HFFc6 (cell line): ENCODE measurements at regions not wholly inside any gene's neighbourhood (a gene's known extent, or its start where the extent isn't known, plus 50 kb on each side); places are given as distances from the start of the nearest gene placed in this dataset.
A peak's percentile ranks its signal among the peaks of the same experiment; 100 is the strongest.

Experiments used
- DNase-seq: peaks from one replicate; pipeline ENCODE4 v3.0.0-alpha.2; 2018
- H3K27ac Mint-ChIP-seq: 2 replicates; pipeline ENCODE4 v1.8.0; 2020; ENCODE audit warnings: mild to moderate bottlenecking, mixed read lengths
- H3K27me3 Mint-ChIP-seq: 2 replicates; pipeline ENCODE4 v1.8.0; 2021; ENCODE audit warnings: mild to moderate bottlenecking, moderate library complexity, mixed read lengths; ENCODE audit not compliant: insufficient read depth
- H3K36me3 Mint-ChIP-seq: 2 replicates; pipeline ENCODE4 v1.8.0; 2021; ENCODE audit warnings: low read depth, mixed read lengths
- H3K4me1 Mint-ChIP-seq: 2 replicates; pipeline ENCODE4 v1.8.0; 2020; ENCODE audit warnings: low read depth, mixed read lengths
- H3K4me3 Mint-ChIP-seq: 2 replicates; pipeline ENCODE4 v1.8.0; 2020; ENCODE audit warnings: mild to moderate bottlenecking, moderate library complexity, mixed read lengths
- H3K9me3 Mint-ChIP-seq: 2 replicates; pipeline ENCODE4 v1.8.0; 2020; ENCODE audit warnings: mild to moderate bottlenecking, mixed read lengths
- CTCF ChIP-seq: fragments of 200-600 bp; sonication (generic); IDR thresholded peaks from 2 replicates; pipeline ENCODE4 v1.5.0; 2021; ENCODE audit warnings: antibody characterized with exemption, mild to moderate bottlenecking

- no peak for DNase-seq
- no peak for TF ChIP-seq CTCF
- no peak overlapping the region for H3K4me3 Mint-ChIP-seq
- H3K36me3 Mint-ChIP-seq: no peaks in the 10 kb centered on the region
- no peak overlapping the region for H3K27ac Mint-ChIP-seq
- peaks cover 3% of the 10 kb centered on the region for H3K4me1 Mint-ChIP-seq
- H3K27me3 Mint-ChIP-seq: peaks cover 4% of the 10 kb centered on the region
- H3K9me3 Mint-ChIP-seq: no peaks in the 10 kb centered on the region
Measured at GRCh38 chr12:67879937-67880336, 109.3 kb upstream of the IFNG-AS1 start.

- H3K9me3 Mint-ChIP-seq: no peaks in the 10 kb centered on the region
- H3K36me3 Mint-ChIP-seq: no peaks in the 10 kb centered on the region
- peaks cover 2% of the 10 kb centered on the region for H3K27me3 Mint-ChIP-seq
- TF ChIP-seq CTCF: no peak
- no peak overlapping the region for H3K4me3 Mint-ChIP-seq
- H3K27ac Mint-ChIP-seq: no peak overlapping the region
- no peak for DNase-seq
- H3K4me1 Mint-ChIP-seq: peaks cover 19% of the 10 kb centered on the region
Measured at GRCh38 chr12:67881565-67881964, 107.7 kb upstream of the IFNG-AS1 start.

- peaks cover 19% of the 10 kb centered on the region for H3K4me1 Mint-ChIP-seq
- H3K4me3 Mint-ChIP-seq: no peak overlapping the region
- peaks cover 4% of the 10 kb centered on the region for H3K27me3 Mint-ChIP-seq
- H3K9me3 Mint-ChIP-seq: no peaks in the 10 kb centered on the region
- no peak for DNase-seq
- TF ChIP-seq CTCF: no peak
- no peaks in the 10 kb centered on the region for H3K36me3 Mint-ChIP-seq
- H3K27ac Mint-ChIP-seq: no peak overlapping the region
Measured at GRCh38 chr12:67884596-67884995, 104.7 kb upstream of the IFNG-AS1 start.

- no peaks in the 10 kb centered on the region for H3K36me3 Mint-ChIP-seq
- H3K27me3 Mint-ChIP-seq: peaks cover 4% of the 10 kb centered on the region
- DNase-seq: peak; percentile 42
- peak overlapping the region; percentile 14 for H3K27ac Mint-ChIP-seq
- peaks cover 19% of the 10 kb centered on the region for H3K4me1 Mint-ChIP-seq
- H3K9me3 Mint-ChIP-seq: no peaks in the 10 kb centered on the region
- peak overlapping the region; percentile 2 for H3K4me3 Mint-ChIP-seq
- no peak for TF ChIP-seq CTCF
Measured at GRCh38 chr12:67885375-67886169, 103.7 kb upstream of the IFNG-AS1 start.

GRCh38 chr12:67887065-67887464 is 102.2 kb upstream of the IFNG-AS1 start:
- Mint-ChIP-seq H3K9me3 (no peaks in the 10 kb centered on the region), H3K27ac (no peak overlapping the region), H3K36me3 (no peaks in the 10 kb centered on the region), H3K4me3 (no peak overlapping the region), H3K27me3 (peaks cover 4% of the 10 kb centered on the region), H3K4me1 (peaks cover 19% of the 10 kb centered on the region)
- no peak for TF ChIP-seq CTCF
- DNase-seq: no peak
